Osteocyte (in vitro differentiated cells): ENCODE measurements at regions not wholly inside any gene's neighbourhood (a gene's known extent, or its start where the extent isn't known, plus 50 kb on each side); places are given as distances from the start of the nearest gene placed in this dataset.

Experiments
- DNase-seq: peaks from one replicate; pipeline ENCODE4 v3.0.0; 2021; ENCODE audit warnings: mixed read lengths; ENCODE audit not compliant: unreplicated experiment; ENCODE audit errors: extremely low spot score
- H3K27ac Mint-ChIP-seq: one replicate; pipeline ENCODE4 v1.8.0; 2021; ENCODE audit warnings: mild to moderate bottlenecking, mixed read lengths; ENCODE audit not compliant: unreplicated experiment
- H3K27me3 Mint-ChIP-seq: one replicate; pipeline ENCODE4 v1.8.0; 2021; ENCODE audit warnings: mixed read lengths; ENCODE audit not compliant: unreplicated experiment
- H3K36me3 Mint-ChIP-seq: one replicate; pipeline ENCODE4 v1.8.0; 2021; ENCODE audit warnings: mixed read lengths; ENCODE audit not compliant: unreplicated experiment
- H3K4me1 Mint-ChIP-seq: one replicate; pipeline ENCODE4 v1.8.0; 2021; ENCODE audit warnings: mixed read lengths; ENCODE audit not compliant: unreplicated experiment
- H3K4me3 Mint-ChIP-seq: one replicate; pipeline ENCODE4 v1.8.0; 2021; ENCODE audit warnings: mild to moderate bottlenecking, moderate library complexity, mixed read lengths; ENCODE audit not compliant: unreplicated experiment
- H3K9me3 Mint-ChIP-seq: one replicate; pipeline ENCODE4 v1.8.0; 2021; ENCODE audit warnings: mixed read lengths; ENCODE audit not compliant: unreplicated experiment
- TF ChIP-seq, protein P1 (sequence below): fragments of 200-600 bp; sonication (generic); IDR thresholded peaks from 2 replicates; pipeline ENCODE4 v1.5.0; 2021; ENCODE audit warnings: antibody characterized with exemption, mild to moderate bottlenecking, moderate library complexity

DNA sequence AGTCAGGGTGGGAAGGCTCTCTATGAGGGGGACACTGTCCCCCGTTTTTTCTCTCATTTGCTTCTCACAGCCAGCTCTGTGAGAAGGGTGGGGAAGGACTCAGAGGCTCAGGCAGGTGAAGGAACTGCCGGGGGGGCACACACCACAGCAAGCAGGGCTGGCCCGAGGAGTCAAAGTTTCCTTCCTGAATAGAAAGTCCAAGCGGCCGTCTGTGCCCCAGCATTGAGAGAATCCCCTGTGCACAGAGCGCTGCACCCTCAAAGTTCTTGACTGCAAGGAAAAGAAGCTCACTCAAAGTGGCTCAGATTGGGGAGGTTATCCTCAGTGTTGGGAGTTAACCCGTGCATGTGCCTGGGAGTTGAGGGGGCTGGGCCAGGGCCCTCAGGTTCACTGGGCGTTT is 145.2 kb upstream of the AJAP1 start:
- TF ChIP-seq, protein P1, sequence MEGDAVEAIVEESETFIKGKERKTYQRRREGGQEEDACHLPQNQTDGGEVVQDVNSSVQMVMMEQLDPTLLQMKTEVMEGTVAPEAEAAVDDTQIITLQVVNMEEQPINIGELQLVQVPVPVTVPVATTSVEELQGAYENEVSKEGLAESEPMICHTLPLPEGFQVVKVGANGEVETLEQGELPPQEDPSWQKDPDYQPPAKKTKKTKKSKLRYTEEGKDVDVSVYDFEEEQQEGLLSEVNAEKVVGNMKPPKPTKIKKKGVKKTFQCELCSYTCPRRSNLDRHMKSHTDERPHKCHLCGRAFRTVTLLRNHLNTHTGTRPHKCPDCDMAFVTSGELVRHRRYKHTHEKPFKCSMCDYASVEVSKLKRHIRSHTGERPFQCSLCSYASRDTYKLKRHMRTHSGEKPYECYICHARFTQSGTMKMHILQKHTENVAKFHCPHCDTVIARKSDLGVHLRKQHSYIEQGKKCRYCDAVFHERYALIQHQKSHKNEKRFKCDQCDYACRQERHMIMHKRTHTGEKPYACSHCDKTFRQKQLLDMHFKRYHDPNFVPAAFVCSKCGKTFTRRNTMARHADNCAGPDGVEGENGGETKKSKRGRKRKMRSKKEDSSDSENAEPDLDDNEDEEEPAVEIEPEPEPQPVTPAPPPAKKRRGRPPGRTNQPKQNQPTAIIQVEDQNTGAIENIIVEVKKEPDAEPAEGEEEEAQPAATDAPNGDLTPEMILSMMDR: no peak
- DNase-seq: no peak
- H3K4me3 Mint-ChIP-seq: no peak overlapping the region
- H3K9me3 Mint-ChIP-seq: peaks cover 24% of the 10 kb centered on the region
- H3K27me3 Mint-ChIP-seq: no peaks in the 10 kb centered on the region
- H3K36me3 Mint-ChIP-seq: no peaks in the 10 kb centered on the region
- no peak overlapping the region for H3K27ac Mint-ChIP-seq
- no peaks in the 10 kb centered on the region for H3K4me1 Mint-ChIP-seq

DNA sequence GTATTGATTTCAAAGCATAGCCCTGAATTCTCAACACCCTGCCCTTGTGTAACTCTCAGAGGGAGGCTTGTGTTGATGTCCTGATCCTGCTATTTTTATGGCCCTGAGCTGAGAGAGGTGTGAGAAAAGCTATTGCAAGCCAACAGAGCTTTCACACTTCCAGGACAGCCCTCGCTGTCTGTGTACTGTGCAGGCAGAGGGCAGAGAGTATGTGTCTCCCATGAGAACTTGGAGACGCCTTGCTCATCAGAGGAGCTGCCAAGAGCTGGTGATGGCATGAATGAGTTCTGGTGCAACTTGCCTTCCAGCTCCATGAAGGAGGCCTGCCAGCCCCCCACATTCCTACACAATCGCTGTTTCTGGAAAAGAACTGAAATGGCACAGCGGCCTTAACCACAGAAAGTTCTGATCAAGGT is 144.1 kb upstream of the AJAP1 start:
- DNase-seq: no peak
- Mint-ChIP-seq H3K4me3 (no peak overlapping the region), H3K9me3 (peaks cover 22% of the 10 kb centered on the region), H3K27me3 (no peaks in the 10 kb centered on the region), H3K4me1 (no peaks in the 10 kb centered on the region), H3K36me3 (no peaks in the 10 kb centered on the region), H3K27ac (no peak overlapping the region)
- TF ChIP-seq, protein P1: no peak

DNA sequence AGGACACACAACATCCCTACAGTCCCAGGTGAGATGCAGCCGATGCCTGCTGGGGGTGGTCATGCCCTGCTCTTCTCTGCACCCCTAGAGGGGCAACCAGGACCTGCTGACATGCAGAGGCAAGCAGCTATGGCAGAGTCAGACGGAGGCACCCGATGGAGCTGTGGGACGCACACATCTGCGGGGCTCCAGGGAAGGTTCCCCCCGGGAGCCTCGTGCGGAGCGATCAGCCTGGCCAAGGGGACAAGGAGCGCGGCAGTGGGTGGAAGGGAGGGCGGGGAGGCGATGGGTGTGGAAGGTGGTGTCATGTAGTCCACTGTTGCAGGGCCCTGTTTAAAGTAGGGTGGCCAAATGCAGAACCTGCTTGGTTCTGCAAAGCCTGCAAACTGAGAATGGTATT is 143.0 kb upstream of the AJAP1 start:
- no peaks in the 10 kb centered on the region for H3K36me3 Mint-ChIP-seq
- no peak overlapping the region for H3K4me3 Mint-ChIP-seq
- no peak overlapping the region for H3K27ac Mint-ChIP-seq
- peak; percentile 84 for DNase-seq
- no peaks in the 10 kb centered on the region for H3K4me1 Mint-ChIP-seq
- no peaks in the 10 kb centered on the region for H3K27me3 Mint-ChIP-seq
- H3K9me3 Mint-ChIP-seq: peaks cover 24% of the 10 kb centered on the region
- TF ChIP-seq, protein P1: no peak

DNA sequence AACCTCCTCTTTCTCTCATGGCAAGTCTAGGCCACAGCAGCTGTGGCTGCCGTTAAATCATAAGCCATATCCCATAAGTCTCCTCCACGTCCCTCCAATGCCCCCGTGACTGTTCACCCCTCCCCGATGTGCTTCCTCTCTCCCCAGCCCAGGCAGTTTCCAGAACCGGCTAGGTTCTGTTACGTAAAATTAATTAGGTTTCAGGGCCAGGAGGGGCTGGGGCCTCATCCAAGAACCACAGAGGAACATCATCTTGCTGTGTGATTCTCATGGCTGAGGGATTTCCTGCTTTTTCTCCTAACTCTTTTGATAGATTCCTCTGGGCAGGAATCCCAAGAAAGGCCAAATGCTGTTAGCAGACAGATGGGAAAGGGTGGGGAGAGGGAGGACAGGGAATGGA is 141.8 kb upstream of the AJAP1 start:
- DNase-seq: no peak
- Mint-ChIP-seq H3K4me3 (no peak overlapping the region), H3K9me3 (peaks cover 21% of the 10 kb centered on the region), H3K36me3 (no peaks in the 10 kb centered on the region), H3K27me3 (no peaks in the 10 kb centered on the region), H3K27ac (no peak overlapping the region), H3K4me1 (no peaks in the 10 kb centered on the region)
- TF ChIP-seq, protein P1: no peak

DNA sequence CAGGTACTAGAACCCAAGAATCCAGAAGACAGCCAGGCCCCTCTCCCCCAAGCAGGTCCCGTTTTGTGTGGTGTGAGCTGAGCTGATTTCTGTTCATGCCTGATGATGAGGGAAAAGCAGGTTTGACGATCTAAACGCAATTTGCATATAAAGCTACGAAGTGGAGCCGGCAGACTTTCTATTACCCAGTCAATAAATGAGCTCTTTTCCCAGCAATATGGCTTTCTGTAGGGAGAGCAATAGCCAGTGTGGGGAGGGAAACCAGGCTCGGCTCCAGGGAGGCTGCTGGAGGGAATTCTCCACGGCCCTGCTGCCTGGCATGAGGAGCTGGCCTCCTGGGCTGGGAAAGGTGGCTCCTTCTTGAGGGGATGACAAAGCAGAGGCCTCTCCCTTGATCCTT is 140.7 kb upstream of the AJAP1 start:
- no peak overlapping the region for H3K4me3 Mint-ChIP-seq
- H3K9me3 Mint-ChIP-seq: peaks cover 28% of the 10 kb centered on the region
- no peaks in the 10 kb centered on the region for H3K27me3 Mint-ChIP-seq
- no peaks in the 10 kb centered on the region for H3K36me3 Mint-ChIP-seq
- TF ChIP-seq, protein P1: no peak
- no peaks in the 10 kb centered on the region for H3K4me1 Mint-ChIP-seq
- no peak for DNase-seq
- H3K27ac Mint-ChIP-seq: no peak overlapping the region
